Testis (tissue), 2 donors: ENCODE measurements at regions not wholly inside any gene's neighbourhood (a gene's known extent, or its start where the extent isn't known, plus 50 kb on each side); places are given as distances from the start of the nearest gene placed in this dataset.

Experiments
- CTCF ChIP-seq, 3 experiments: fragments of 450-650 bp in 2 of 3; fragments of 200-600 bp in 1 of 3; sonication (generic) in 1 of 3; IDR thresholded peaks; one replicate each; pipeline ENCODE4 v1.5.1; 2016 to 2019; ENCODE audit warnings: antibody characterized with exemption in 3 of 3, mild to moderate bottlenecking in 2 of 3, moderate library complexity in 1 of 3
- POLR2A ChIP-seq: fragments of 450-650 bp; IDR thresholded peaks from one replicate; pipeline ENCODE4 v1.6.1; 2017; ENCODE audit warnings: antibody characterized with exemption, mild to moderate bottlenecking, moderate library complexity

DNA sequence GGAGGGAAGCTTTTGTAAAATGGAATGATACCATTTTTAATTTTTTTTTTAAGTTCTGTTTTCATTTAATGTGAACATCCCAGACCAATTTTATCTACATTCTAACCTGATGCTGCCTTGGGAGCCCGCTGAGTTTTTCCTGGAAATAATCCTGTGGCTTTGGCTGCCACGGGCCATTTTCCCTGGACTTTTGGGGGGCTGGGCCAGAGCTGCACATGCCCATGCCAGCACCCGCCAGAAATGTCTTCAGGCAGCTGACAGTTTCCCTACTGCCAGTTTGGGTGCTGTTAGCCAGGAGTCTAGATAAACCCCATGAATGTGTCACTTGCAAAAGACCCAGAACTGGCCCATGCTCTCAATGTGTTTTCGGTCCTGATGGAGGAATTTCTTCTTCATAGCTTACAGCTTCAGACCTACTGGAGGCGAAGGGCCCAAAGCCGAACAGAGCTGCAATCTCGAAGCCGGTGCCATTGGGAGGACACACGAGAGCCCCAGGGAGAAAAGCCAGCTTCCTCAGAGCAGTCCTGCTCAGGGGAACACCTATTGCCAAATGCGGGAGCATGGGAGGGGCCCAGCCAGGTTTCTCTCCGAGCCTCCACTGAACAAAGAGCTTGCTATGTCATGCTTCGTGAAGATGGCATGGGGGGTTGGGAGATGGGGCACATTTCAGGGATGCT lies 444.2 kb upstream of the MKI67 start:
- TF ChIP-seq CTCF (IDR thresholded peaks at IDR 0.05) (no peak), POLR2A (no peak)
